Thyroid gland (tissue), 4 donors: ENCODE measurements at regions not wholly inside any gene's neighbourhood (a gene's known extent, or its start where the extent isn't known, plus 50 kb on each side); places are given as distances from the start of the nearest gene placed in this dataset.

Source experiments
- POLR2A ChIP-seq, 2 donors: fragments of 450-650 bp; IDR thresholded peaks; one replicate each; pipeline ENCODE4 v1.6.1; 2017; ENCODE audit warnings: antibody characterized with exemption in 2 of 2, mild to moderate bottlenecking in 2 of 2, moderate library complexity in 1 of 2
- TF ChIP-seq, protein P1 (sequence below), 6 experiments: fragments of 200-600 bp in 3 of 6; fragments of 450-650 bp in 3 of 6; sonication (generic) in 3 of 6; IDR thresholded peaks; one replicate each; pipeline ENCODE4 v1.5.1; 2016 to 2019; ENCODE audit warnings: antibody characterized with exemption in 6 of 6, mild to moderate bottlenecking in 2 of 6, inconsistent platforms in 1 of 6, moderate library complexity in 1 of 6

GRCh38 chr15:39142500-39142899, 438.4 kb upstream of the THBS1 start:
- TF ChIP-seq, protein P1, sequence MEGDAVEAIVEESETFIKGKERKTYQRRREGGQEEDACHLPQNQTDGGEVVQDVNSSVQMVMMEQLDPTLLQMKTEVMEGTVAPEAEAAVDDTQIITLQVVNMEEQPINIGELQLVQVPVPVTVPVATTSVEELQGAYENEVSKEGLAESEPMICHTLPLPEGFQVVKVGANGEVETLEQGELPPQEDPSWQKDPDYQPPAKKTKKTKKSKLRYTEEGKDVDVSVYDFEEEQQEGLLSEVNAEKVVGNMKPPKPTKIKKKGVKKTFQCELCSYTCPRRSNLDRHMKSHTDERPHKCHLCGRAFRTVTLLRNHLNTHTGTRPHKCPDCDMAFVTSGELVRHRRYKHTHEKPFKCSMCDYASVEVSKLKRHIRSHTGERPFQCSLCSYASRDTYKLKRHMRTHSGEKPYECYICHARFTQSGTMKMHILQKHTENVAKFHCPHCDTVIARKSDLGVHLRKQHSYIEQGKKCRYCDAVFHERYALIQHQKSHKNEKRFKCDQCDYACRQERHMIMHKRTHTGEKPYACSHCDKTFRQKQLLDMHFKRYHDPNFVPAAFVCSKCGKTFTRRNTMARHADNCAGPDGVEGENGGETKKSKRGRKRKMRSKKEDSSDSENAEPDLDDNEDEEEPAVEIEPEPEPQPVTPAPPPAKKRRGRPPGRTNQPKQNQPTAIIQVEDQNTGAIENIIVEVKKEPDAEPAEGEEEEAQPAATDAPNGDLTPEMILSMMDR (IDR thresholded peaks at IDR 0.05) = no peak
- TF ChIP-seq POLR2A (IDR thresholded peaks at IDR 0.05) = no peak
